LNCAP (cell line): ENCODE measurements at regions not wholly inside any gene's neighbourhood (a gene's known extent, or its start where the extent isn't known, plus 50 kb on each side); places are given as distances from the start of the nearest gene placed in this dataset.

ENCODE experiments used
- CTCF ChIP-seq: fragments of 450-650 bp; IDR thresholded peaks from 2 replicates; pipeline ENCODE4 v1.5.1; 2017; ENCODE audit warnings: mild to moderate bottlenecking

- no peak for TF ChIP-seq CTCF
These were observed 155.9 kb upstream of the KLF12 start for GRCh38 chr13:74289861-74290773.

- no peak for TF ChIP-seq CTCF
These were observed 154.9 kb upstream of the KLF12 start for GRCh38 chr13:74289107-74289506.

GRCh38 chr13:74288361-74288911, 154.2 kb upstream of the KLF12 start:
- no peak for TF ChIP-seq CTCF

- TF ChIP-seq CTCF, result no peak
These were observed 153.5 kb upstream of the KLF12 start for GRCh38 chr13:74287724-74288169.

GRCh38 chr13:74280795-74281490, 146.7 kb upstream of the KLF12 start:
- no peak for TF ChIP-seq CTCF

- TF ChIP-seq CTCF, result no peak
These were observed 146.0 kb upstream of the KLF12 start for GRCh38 chr13:74280093-74280794.

GRCh38 chr13:74278901-74279300, 144.7 kb upstream of the KLF12 start:
- TF ChIP-seq CTCF, result no peak
